Stimulated activated CD4-positive, alpha-beta T cell treated with anti-CD3 and anti-CD28 coated beads, Interleukin-4, amount 100 ng/mL, for 1 hour (primary cell): ENCODE measurements at regions not wholly inside any gene's neighbourhood (a gene's known extent, or its start where the extent isn't known, plus 50 kb on each side); places are given as distances from the start of the nearest gene placed in this dataset.
"Not testable (repeated sequence)": the region's sequence is repeated elsewhere in the genome, so short reads cannot be mapped to it uniquely, and the experiment has no call there.

Experiments used
- DNase-seq: peaks from one replicate; pipeline ENCODE4 v3.0.0-alpha.2; 2020

- no peak for DNase-seq
Measured at GRCh38 chr15:38818157-38818790, 253.7 kb upstream of the RASGRP1 start.

GRCh38 chr15:38819387-38819950, 254.9 kb upstream of the RASGRP1 start:
- DNase-seq = no peak

GRCh38 chr15:38823263-38823662, 258.6 kb upstream of the RASGRP1 start:
- DNase-seq = no peak

GRCh38 chr15:38824719-38825118, 260.1 kb upstream of the RASGRP1 start:
- no peak for DNase-seq

GRCh38 chr15:38826880-38827279, 262.3 kb upstream of the RASGRP1 start:
- no peak for DNase-seq

- no peak for DNase-seq
Measured at GRCh38 chr15:38828031-38828532, 263.5 kb upstream of the RASGRP1 start.

GRCh38 chr15:38829086-38829485, 264.5 kb upstream of the RASGRP1 start:
- DNase-seq = no peak

GRCh38 chr15:38842226-38842625, 277.6 kb upstream of the RASGRP1 start:
- no peak for DNase-seq

- no peak for DNase-seq
Measured at GRCh38 chr15:38843051-38843501, 278.5 kb upstream of the RASGRP1 start.

GRCh38 chr15:38843736-38844590, 279.3 kb upstream of the RASGRP1 start:
- no peak for DNase-seq

GRCh38 chr15:38844736-38845135, 280.1 kb upstream of the RASGRP1 start:
- no peak for DNase-seq

- no peak for DNase-seq
Measured at GRCh38 chr15:38846346-38846745, 281.7 kb upstream of the RASGRP1 start.

GRCh38 chr15:38847666-38848065, 283.1 kb upstream of the RASGRP1 start:
- no peak for DNase-seq

- DNase-seq = no peak
Measured at GRCh38 chr15:38849046-38849445, 284.4 kb upstream of the RASGRP1 start.

- not testable (repeated sequence) for DNase-seq
Measured at GRCh38 chr15:38852188-38852587, 287.6 kb upstream of the RASGRP1 start.

GRCh38 chr15:38853608-38854007, 289.0 kb upstream of the RASGRP1 start:
- DNase-seq = peak; percentile 34

GRCh38 chr15:38854506-38854905, 289.9 kb upstream of the RASGRP1 start:
- no peak for DNase-seq

GRCh38 chr15:38857814-38858213, 293.2 kb upstream of the RASGRP1 start:
- DNase-seq = no peak

GRCh38 chr15:38859574-38859973, 295.0 kb upstream of the RASGRP1 start:
- no peak for DNase-seq

GRCh38 chr15:38860253-38860652, 295.6 kb upstream of the RASGRP1 start:
- no peak for DNase-seq

GRCh38 chr15:38860674-38861073, 296.1 kb upstream of the RASGRP1 start:
- no peak for DNase-seq

- no peak for DNase-seq
Measured at GRCh38 chr15:38861108-38861507, 296.5 kb upstream of the RASGRP1 start.

GRCh38 chr15:38862099-38862498, 297.5 kb upstream of the RASGRP1 start:
- no peak for DNase-seq

- DNase-seq = no peak
Measured at GRCh38 chr15:38863381-38863780, 298.8 kb upstream of the RASGRP1 start.
